GM18861 (cell line): ENCODE measurements at regions not wholly inside any gene's neighbourhood (a gene's known extent, or its start where the extent isn't known, plus 50 kb on each side); places are given as distances from the start of the nearest gene placed in this dataset.
"Not testable (repeated sequence)": the region's sequence is repeated elsewhere in the genome, so short reads cannot be mapped to it uniquely, and the experiment has no call there.

Experiments used
- ATAC-seq: cut with Tn5 transposase; IDR thresholded peaks from one replicate; pipeline ENCODE4 v1.9.1; 2021; ENCODE audit not compliant: unreplicated experiment

DNA sequence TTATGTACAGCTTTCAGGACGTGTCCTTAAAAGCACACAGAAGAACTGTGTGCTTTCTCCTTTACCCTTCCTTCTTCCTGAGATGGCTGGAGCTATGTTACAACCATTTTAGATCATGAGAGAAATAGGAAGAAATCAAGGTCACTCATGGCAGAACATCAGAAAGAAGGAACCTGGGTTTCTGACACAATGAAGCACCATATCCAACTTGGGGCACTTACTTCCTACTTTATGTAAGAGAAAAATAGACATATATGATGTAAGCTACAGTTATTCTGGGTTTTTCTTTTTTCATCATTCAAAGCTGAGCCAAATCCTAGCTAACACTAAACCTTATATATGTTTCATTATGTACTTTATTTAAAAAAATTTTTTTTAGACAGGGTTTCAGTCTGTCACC is 79.5 kb downstream of the FAM161A start:
- ATAC-seq = no peak

DNA sequence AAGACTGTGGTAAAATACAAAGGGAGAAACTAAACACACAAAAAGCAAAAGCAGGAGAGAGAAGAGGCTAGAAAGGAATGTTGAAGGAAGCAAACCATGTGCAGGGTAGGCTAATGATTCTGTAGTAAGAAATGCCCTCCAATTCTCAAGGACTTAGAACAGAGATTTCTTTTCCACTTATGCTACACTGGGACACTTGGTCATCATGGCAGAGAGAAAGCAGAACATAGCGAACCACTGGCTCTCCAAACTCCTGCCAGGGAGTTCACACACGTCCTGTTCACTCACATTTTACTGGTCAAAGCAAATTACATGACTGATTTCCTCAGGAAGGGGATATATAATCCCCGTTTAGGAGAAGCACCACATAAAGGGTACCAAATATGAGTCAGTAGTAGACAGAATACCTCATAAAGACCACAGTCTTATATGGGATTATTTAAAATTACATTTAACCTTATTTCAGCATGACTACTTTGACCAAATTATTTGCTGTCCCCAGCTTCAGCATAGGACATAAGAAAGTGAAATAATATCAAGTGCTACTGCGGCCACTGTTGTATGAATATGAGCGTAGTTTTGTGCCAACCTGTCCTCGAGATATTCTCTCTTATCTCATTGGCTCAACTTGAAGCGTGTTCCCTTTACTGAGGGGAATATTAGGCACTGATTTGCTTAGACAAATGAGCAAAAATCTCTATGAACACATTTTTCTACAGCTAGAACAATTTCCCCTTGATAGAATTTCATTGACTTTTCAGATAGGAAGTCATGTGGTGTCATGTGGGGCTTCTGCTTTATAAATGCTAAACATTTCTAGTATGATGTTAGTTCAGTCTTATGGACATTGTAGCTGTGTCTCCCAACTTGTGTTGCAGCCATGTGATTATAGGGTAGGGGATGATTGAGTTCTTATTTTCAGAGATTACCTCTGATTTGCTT is 81.7 kb downstream of the FAM161A start:
- ATAC-seq = no peak

DNA sequence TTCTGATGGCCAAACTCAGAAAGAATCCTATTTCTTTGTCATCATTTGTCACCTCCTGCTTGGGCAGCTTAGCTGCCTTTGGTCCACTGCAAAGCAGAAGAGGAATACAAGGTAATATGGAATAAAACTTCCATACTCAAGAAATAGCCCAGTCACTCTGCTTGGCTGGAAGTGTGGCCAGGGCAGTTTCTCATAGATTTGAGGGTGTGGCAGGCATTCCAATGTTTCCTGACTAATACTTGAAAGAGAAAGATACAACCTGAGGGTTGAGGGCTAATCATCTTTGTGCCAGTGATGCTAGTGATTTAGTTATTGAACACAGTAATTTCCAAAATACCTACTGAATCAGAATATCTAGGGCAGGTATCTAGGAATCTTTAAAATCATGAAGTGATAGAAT is 83.1 kb downstream of the FAM161A start:
- ATAC-seq = no peak

DNA sequence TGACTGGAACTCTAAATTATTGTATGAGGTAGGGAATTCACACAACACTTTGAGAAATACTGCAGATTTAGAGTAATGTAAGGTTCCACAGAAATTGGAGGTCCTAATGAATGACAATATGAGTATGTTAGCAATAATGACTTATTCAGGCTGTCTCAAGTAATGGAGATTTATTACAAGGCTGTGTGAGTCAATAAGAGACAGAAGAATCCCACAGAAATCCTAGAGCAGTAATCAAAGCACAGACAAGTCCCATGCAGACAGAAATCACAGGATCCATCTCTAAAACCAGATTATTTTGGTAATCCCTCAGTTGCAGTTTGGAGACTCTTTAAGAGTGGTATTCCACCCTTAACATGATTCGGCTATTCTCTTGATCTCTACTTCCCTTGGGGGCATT is 83.6 kb downstream of the FAM161A start:
- ATAC-seq = no peak

DNA sequence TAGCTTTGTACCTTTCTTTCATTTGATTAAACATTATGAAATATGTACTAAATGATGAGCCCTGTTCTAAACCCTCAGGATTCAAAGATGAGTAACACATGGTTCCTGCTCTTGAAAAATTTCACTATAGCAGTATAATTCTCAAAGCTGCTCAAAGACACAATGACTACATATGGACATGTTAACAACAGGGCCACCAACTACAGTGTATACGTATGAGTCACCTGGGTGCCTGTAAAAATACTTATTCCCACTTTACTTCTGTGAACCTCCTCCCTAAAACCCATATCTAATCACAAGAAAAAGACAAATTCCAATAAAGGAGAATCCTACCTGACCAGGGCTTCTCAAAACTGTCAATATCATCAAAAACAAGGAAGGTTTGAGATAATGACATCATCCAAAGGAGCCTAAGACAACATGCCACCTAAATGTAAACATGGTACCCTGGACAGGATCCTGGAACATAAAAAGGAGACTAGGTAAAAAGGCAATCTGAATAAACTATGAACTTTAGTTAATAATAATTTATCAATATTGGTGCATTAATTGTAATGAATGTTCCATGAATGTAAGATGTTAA is 84.7 kb downstream of the FAM161A start:
- ATAC-seq = no peak

DNA sequence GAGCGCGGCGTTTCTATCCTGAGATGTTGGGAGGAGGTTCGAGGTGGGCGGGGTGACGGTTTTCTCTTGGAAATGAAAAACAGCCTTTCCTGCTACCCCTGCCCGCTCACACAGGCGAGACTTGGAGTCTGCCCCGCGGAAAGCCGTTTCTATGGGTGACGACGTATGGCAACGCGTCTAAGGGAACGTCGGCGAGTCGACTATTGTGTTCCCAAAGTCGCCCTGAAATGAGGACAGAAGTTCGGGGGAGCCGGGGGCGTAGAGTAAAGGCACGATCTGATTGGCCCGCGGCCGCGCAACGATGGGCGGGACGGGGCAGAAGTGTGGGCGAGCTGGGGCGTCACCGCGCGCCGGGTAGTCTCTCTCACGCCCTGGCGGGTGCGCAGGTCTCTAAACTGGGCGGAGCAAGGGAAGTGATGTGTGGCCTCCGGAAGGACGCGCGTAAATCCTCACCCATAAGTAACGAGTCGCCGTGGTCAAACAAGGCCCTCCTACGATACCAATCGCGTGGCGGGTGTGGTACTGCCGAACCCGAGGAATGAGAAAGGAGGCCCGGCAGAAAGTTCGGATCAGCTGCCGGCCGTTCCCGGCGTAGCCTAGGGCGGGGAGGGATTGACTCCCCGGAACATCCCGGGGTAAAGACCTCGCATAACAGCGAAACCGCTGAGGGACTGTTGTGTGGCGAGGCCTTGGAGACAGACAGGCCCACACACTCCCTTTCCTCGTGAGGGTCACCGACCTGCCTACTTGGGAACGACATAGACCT is 89.6 kb downstream of the FAM161A start:
- peak; percentile 97 for ATAC-seq

DNA sequence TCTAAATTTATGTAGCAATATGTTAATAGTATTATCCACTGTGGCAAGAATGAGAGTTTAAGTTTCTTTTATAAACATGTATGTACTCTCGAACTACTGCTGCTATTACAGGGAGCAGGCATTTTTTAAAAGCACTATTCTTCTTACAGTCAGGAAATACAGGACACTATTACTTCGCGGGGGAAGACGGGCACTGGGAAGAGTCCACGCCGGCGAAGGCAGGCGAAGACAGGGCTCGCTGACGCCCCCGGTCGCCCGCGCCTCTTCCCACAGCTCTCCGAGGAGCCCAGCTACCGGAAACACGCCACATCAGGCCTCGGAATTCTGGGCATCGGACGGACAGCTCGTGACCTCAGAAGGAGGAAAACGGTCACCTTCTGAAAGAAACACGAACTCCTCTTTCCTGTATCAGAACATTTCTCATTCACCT is 90.2 kb downstream of the FAM161A start:
- ATAC-seq = no peak

DNA sequence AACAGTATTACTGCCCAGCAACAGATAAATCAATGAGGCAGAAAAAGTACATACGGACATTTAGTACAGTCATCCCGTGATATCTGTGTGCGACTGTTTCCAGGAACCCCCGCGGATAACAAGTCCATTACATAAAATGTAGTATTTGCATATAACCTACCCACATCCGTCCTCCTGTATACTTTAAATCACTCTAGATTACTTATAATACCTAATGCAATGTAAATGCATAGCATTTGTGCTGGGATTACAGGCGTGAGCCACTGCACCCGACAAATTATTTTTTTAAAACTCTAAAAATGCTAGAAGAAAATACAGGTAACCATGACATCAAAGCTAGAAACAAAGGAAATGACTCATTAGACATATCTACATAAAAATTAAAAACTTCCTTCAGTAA is 91.6 kb downstream of the FAM161A start:
- ATAC-seq = no peak

DNA sequence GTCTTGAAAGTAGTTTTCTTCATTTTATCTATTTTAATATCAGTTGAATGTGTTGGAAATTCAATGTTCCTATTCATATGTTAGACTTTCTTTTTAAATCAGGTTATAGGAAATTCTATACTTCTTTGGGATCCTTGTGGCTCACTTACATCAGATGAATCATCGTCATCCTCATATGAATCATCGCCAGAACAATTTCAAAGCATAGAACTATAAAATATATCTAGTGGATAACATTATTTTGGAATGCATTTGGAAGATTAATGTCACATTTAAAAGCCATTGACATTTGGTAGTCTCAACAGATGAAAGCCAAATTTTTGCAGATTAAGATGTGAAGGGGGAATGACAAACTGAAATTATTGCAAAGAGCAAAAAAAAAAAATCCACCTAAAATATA is 94.1 kb downstream of the FAM161A start:
- no peak for ATAC-seq

DNA sequence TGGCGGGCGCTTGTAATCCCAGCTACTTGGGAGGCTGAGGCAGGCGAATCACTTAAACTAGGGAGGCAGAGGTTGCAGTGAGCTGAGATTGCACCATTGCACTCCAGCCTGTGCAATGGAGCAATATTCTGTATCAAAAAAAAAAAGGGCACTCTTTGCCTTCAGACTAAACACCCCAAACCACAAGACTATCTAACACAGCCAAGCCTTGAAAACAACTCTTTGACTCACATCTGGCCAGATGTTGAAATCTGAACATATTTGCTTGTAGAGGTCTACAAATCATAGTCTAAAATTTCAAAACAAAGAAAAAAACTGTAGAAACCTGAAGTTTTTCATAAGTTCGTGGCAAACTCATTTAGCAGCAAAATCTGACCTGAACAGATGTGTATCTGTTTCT is 94.9 kb downstream of the FAM161A start:
- no peak for ATAC-seq

DNA sequence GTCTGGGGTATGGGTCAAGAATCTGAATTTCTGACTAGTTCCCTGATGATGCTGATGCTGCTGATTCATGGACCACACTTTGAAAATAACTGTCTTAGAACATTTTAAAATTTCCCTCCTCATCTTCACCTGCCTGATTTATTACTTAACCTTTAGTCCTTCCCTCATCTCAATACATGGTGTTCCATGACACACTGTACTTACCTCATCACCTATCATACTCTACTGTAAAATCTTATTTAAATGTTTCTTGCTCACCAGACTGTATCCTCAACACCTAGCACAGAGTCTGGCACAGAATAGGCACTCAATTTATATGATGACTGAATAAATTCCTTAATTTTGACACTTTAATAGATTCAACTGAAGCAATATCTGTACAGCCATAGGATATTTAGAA is 95.7 kb downstream of the FAM161A start:
- ATAC-seq = no peak

DNA sequence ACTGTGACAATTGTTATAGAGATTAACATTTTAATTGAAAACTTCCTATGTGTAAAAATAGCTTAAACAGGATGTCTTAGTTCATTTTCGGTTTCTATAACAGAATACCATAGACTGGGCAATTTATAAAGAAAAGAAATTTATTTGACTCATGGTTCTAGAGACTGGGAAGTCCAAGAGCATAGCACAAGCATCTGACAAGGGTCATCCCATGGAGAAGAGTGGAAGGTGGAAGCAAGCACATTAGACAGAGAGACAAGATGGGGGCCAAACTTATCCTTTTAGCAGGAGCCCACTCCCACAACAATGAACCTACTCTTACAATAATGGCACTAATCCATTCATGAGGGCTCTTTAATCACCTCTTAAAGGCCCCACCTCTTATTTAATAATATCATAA is 100.3 kb downstream of the FAM161A start:
- no peak for ATAC-seq

DNA sequence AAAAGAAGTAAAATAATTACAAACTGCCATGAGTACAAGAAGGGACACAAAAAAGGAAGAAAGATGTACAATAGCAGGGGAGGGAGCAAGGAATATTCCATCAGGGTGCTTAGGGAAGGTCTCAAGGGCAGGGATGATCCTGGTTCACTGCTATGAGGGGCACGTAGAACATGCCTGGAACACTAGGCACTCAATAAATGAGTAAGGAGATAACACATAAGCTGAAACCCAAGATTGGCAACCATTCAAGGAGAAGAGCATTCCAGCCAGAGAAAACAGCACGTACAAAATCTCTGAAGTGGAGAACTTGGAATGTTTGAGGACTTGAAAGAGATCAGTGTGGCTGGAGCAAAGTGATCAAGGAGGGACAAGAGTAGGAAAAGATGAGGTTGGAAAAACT is 103.2 kb downstream of the FAM161A start:
- no peak for ATAC-seq

DNA sequence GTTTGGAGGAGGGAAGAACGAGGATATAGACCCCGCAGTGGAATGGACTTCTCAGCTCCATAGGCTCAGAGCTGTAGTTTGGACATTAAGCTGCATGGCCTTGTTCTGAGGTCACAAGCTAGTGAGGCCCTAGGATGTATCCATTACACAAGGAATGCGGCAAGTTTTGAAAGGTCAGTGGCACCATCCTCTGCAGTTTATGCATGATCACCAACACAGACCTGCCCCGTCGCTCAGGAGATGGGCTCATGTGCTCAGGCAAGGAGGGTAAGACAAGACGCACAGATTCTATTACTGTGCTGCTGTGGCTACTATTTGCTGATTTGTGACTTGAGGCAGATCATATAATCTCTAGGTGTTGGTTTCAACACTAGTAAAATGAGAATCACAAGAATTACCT is 110.9 kb downstream of the FAM161A start:
- ATAC-seq = no peak

DNA sequence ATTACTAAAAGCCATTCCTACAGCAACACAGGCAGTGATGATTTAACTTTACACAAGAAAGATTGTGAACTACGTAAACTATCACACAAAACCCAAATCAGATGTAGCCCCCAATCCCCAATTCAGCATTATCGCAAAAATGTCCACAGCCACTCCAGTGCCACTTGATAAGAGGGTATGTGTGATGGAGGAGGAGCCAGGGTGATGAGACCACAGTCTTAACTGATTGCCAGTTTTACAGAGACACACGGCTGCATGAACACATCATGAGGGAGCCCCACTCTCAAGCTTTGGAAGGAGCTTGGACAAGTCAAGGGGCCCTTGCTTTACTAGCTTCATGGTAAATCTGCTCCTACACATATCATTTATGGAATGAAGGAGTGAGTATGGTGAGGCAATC is 116.0 kb downstream of the FAM161A start:
- no peak for ATAC-seq

DNA sequence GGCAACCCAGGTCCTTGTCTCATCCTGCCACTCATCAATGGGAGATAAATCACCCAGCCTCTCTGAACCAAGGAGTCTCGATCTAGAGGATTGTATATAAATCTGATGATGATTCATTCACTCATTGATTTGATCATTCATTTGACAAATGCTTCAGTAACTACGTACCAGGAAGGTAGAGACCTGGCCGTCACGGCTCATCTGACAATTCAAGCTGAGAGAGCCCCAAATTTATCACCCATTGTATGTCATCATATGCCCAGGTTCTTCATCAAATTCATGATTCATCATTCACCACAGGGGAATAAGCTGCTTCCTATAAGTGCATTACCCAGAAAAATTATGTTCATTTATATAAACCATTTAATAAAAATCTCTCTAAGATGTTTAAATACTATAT is 116.9 kb downstream of the FAM161A start:
- ATAC-seq = no peak

DNA sequence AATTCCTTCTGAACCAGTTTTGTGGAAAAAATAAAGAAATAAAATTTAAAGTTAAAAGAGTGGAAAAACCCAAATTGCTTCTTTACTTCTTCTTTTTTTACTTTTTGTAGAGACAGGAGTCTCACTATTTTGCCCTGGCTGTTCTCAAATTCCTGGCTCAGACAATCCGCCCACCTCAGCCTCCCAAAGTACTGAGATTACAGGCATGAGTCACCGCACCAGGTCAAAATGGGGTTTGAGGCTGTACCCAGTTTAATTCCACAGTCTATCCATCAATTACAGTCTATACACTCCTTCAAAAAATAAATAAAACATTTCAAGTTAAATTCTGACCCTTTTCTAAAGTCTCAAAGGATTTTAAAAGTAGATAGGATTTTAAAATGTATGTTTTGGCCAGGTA is 120.3 kb downstream of the FAM161A start:
- no peak for ATAC-seq

DNA sequence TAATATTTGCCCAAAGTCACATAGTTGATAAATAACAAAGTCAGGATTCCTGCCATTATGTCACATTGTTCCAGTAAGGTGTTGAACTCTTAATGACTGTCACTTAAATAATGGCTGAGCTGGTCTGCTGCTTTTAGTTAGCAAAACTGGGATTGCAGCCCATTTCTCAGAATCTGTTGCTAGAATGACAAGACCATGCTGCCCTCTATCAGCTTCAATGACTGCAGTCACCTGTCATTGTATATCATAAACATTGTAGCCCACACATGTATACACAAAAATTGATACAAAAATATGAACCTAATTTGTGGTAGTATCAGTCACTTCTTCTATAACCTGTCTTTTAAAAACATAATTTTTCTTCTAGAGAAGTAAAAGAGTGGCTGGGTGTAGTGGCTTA is 121.1 kb downstream of the FAM161A start:
- no peak for ATAC-seq

DNA sequence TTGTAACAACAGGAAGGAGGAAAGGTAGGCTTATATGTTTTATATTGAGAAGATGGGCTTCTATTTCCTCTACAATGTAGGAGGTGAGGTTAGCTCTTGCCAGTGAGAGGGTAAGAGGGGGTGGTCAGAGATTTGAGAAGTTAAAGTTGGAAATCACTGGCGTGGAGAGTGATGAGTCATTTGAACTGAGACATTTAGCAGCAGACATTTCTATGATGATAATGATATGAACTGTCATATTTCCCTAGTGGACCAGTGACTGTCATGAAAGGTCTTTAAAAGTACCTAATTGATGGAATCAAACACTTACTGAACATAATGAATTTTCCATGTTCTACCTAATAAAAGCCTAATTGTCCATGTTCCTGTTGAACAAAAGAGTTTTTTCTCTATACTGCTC is 126.1 kb downstream of the FAM161A start:
- ATAC-seq = no peak

DNA sequence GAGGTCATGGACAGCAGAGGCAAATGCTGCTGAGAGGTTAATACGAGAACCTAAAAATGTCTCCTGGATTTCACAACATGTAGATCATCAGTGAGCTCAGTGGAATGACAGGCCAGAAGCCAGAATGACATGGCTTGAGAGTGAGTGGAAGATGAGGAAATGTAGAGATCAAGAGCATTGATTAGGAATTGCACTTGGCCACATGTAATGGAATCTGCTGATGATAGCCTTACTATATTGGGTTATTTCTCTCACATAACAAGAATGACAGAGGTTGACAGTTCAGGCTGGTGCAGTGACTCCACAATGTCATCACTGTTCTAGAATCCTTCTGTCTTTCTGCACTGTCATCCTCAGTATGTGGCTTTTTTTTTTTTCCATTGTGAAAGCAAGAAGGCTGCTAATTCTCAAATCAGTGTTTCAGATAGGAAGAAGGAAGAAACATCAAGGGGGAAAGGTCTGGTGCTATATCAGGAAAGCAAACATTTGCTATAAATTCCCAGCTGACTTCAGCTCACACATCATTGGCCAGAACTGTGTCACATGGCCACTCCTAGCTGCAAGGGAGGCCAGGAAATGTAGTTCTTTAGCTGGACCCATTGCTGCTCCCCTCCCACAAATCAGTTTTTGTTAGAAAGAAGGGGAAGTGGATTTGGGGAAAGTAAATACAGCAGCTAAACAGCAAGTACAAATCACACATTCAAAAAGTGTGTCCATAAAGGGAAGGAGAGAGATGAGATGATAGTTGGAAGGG is 127.2 kb downstream of the FAM161A start:
- no peak for ATAC-seq

DNA sequence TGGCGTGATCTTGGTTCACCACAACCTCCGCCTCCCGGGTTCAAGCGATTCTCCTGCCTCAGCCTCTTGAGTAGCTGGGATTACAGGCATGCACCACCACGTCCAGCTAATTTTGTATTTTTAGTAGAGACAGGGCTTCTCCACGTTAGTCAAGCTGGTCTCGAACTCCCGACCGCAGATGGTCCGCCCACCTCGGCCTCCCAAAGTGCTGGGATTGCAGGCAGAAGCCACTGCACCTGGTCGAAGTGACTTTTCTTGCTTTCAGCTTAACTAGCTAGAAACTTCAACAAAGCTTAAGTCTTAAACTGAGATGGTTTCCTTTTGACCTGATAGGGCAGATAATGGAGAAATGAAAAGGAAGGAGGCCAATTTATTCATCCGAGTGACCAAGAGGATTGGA is 130.5 kb downstream of the FAM161A start:
- not testable (repeated sequence) for ATAC-seq
